GM23338 (cell line): ENCODE measurements at regions not wholly inside any gene's neighbourhood (a gene's known extent, or its start where the extent isn't known, plus 50 kb on each side); places are given as distances from the start of the nearest gene placed in this dataset.

ENCODE experiments used
- EZH2 ChIP-seq: fragments of 200-600 bp; sonication (generic); IDR thresholded peaks from one replicate; pipeline ENCODE4 v1.8.0; 2017; ENCODE audit warnings: antibody characterized with exemption, mild to moderate bottlenecking, low read depth; ENCODE audit not compliant: unreplicated experiment
- TF ChIP-seq, protein P1 (sequence below), 2 experiments: fragments of 200-600 bp in 1 of 2; sonication (generic) in 1 of 2; conservative IDR thresholded peaks; 2 replicates each; pipeline versions ENCODE4 v1.5.1 to v1.6.1; 2016 to 2017; ENCODE audit warnings: antibody characterized with exemption in 2 of 2, low read depth in 2 of 2, mild to moderate bottlenecking in 2 of 2, moderate library complexity in 1 of 2

- no peak for TF ChIP-seq EZH2
- TF ChIP-seq, protein P1, sequence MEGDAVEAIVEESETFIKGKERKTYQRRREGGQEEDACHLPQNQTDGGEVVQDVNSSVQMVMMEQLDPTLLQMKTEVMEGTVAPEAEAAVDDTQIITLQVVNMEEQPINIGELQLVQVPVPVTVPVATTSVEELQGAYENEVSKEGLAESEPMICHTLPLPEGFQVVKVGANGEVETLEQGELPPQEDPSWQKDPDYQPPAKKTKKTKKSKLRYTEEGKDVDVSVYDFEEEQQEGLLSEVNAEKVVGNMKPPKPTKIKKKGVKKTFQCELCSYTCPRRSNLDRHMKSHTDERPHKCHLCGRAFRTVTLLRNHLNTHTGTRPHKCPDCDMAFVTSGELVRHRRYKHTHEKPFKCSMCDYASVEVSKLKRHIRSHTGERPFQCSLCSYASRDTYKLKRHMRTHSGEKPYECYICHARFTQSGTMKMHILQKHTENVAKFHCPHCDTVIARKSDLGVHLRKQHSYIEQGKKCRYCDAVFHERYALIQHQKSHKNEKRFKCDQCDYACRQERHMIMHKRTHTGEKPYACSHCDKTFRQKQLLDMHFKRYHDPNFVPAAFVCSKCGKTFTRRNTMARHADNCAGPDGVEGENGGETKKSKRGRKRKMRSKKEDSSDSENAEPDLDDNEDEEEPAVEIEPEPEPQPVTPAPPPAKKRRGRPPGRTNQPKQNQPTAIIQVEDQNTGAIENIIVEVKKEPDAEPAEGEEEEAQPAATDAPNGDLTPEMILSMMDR (conservative IDR thresholded peaks at IDR 0.05; ENCODE audit: low read depth in 2 of 2), result peak; percentile 90 to 91
Measured at GRCh38 chr20:4519534-4519933, 166.7 kb upstream of the PRNP start.
